Panc1 (cell line): ENCODE measurements at regions not wholly inside any gene's neighbourhood (a gene's known extent, or its start where the extent isn't known, plus 50 kb on each side); places are given as distances from the start of the nearest gene placed in this dataset.

Source experiments
- ATAC-seq: fragments of 200-7000 bp; cut with Tn5 transposase; 2 replicates; pipeline ENCODE4 v1.9.1; 2020; ENCODE audit warnings: mild to moderate bottlenecking, moderate library complexity
- BruUV-seq: library from RNA; stranded (reverse); fragments of 400-500 nt; replicated peaks from 2 replicates; lab custom pipeline; 2021; lab: Mats Ljungman, UMichigan
- CTCF ChIA-PET: fragments of 300-600 bp; sonication (Branson Sonifier 250); formaldehyde crosslinking; loops from one replicate; lab custom pipeline; 2022; ENCODE audit warnings: antibody characterized with exemption; lab: Charles Lee
- POLR2A ChIA-PET: fragments of 300-600 bp; sonication (Branson Sonifier 250); formaldehyde crosslinking; loops from one replicate; lab custom pipeline; 2022; ENCODE audit warnings: antibody characterized with exemption; lab: Charles Lee
- DNase-seq: peaks from one replicate; pipeline ENCODE4 v3.0.0-alpha.2; 2010; ENCODE audit warnings: low read depth, low spot score
- H3K27ac ChIP-seq: 2 replicates; pipeline ENCODE4 v1.5.1; 2011; ENCODE audit warnings: mild to moderate bottlenecking, low read length, inconsistent platforms
- H3K27me3 ChIP-seq: fragments of 200-500 bp; sonication (Bioruptor generic); 2 replicates; pipeline ENCODE4 v1.6.0; 2014; ENCODE audit warnings: low read length, inconsistent platforms; ENCODE audit not compliant: control insufficient read depth, insufficient read depth
- H3K36me3 ChIP-seq: fragments of 200-500 bp; sonication (Bioruptor generic); 2 replicates; pipeline ENCODE4 v1.5.1; 2014; ENCODE audit warnings: inconsistent platforms, mild to moderate bottlenecking, low read length, moderate library complexity; ENCODE audit not compliant: control insufficient read depth, insufficient read depth
- H3K4me1 ChIP-seq: 2 replicates; pipeline ENCODE4 v1.5.1; 2011; ENCODE audit warnings: inconsistent platforms, mild to moderate bottlenecking, low read length, moderate library complexity; ENCODE audit not compliant: control insufficient read depth, insufficient read depth
- H3K4me3 ChIP-seq, 2 experiments: 2 replicates each; pipeline ENCODE4 v1.5.1; 2011 to 2012; ENCODE audit warnings: low read depth in 2 of 2, low read length in 2 of 2, mild to moderate bottlenecking in 2 of 2, inconsistent platforms in 1 of 2, moderate library complexity in 1 of 2
- H3K9me3 ChIP-seq: fragments of 200-500 bp; sonication (Bioruptor generic); 2 replicates; pipeline ENCODE4 v1.5.1; 2014; ENCODE audit warnings: low read depth, mild to moderate bottlenecking, inconsistent platforms, low read length, moderate library complexity; ENCODE audit not compliant: control insufficient read depth, insufficient read depth
- POLR2AphosphoS5 ChIP-seq: IDR thresholded peaks from 2 replicates; pipeline ENCODE4 v1.6.1; 2012; ENCODE audit warnings: mild to moderate bottlenecking, low read depth, low read length, moderate library complexity
- REST ChIP-seq, 2 experiments: IDR thresholded peaks; 2 replicates each; pipeline ENCODE4 v1.6.1; 2011 to 2012; ENCODE audit warnings: low read depth in 2 of 2, control low read depth in 1 of 2, low read length in 1 of 2, mild to moderate bottlenecking in 1 of 2, moderate library complexity in 1 of 2; ENCODE audit not compliant: insufficient read depth in 1 of 2
- SIN3A ChIP-seq: IDR thresholded peaks from 2 replicates; pipeline ENCODE4 v1.6.1; 2012; ENCODE audit warnings: low read depth, mild to moderate bottlenecking, low read length, moderate library complexity, borderline replicate concordance; ENCODE audit not compliant: insufficient read depth
- TCF7L2 ChIP-seq: IDR thresholded peaks from 2 replicates; pipeline ENCODE4 v1.6.1; 2011; ENCODE audit warnings: mild to moderate bottlenecking, low read depth, low read length, inconsistent platforms
- in situ Hi-C: cut with HindIII; loops from 2 replicates; pipeline ENCODE4 v1.10.0; 2016; ENCODE audit warnings: low sequenced_read_pairs, low pct_unique_long_range_greater_than_20kb
- intact Hi-C: fragments of 100-400 bp; cut with micrococcal nuclease; formaldehyde crosslinking; loops from one replicate; pipeline ENCODE4 v1.10.0; 2022; ENCODE audit not compliant: unreplicated experiment
- TF ChIP-seq, protein P1 (sequence below): fragments of 450-650 bp; IDR thresholded peaks from 2 replicates; pipeline ENCODE4 v1.5.1; 2017; ENCODE audit warnings: mild to moderate bottlenecking

DNA sequence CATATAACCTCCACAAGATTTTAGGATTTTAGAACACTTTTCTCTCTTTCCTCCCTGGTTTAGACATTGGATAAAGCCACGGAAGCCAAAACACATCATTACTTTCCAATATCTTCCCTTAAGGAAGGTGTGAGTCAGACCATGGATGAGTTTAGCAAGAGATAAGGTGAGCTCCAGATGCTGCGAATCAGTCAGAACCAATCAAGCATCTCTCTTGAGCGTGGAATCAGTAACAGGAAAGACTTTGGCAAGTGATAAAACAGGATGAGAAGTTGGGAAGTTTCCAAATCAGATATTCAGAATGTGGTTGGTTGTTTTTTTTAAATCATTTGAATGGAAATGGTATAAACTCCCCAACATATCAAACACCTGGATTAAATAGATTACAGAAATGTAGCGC, 397.8 kb downstream of the EFNA5 start:
- no TSS peak for BruUV-seq
- TF ChIP-seq POLR2AphosphoS5 = no peak
- TF ChIP-seq, protein P1, sequence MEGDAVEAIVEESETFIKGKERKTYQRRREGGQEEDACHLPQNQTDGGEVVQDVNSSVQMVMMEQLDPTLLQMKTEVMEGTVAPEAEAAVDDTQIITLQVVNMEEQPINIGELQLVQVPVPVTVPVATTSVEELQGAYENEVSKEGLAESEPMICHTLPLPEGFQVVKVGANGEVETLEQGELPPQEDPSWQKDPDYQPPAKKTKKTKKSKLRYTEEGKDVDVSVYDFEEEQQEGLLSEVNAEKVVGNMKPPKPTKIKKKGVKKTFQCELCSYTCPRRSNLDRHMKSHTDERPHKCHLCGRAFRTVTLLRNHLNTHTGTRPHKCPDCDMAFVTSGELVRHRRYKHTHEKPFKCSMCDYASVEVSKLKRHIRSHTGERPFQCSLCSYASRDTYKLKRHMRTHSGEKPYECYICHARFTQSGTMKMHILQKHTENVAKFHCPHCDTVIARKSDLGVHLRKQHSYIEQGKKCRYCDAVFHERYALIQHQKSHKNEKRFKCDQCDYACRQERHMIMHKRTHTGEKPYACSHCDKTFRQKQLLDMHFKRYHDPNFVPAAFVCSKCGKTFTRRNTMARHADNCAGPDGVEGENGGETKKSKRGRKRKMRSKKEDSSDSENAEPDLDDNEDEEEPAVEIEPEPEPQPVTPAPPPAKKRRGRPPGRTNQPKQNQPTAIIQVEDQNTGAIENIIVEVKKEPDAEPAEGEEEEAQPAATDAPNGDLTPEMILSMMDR = no peak
- no peak for TF ChIP-seq TCF7L2
- TF ChIP-seq SIN3A = no peak
- TF ChIP-seq REST (IDR thresholded peaks at IDR 0.05; ENCODE audit: insufficient read depth in 1 of 2, low read depth in 2 of 2, low read length in 1 of 2) = no peak
- intact Hi-C loops (no loop called here), in situ Hi-C loops (no loop called here)
- no peak overlapping the region for H3K4me3 ChIP-seq
- POLR2A ChIA-PET = no interaction called here
- H3K36me3 ChIP-seq = no peaks in the 10 kb centered on the region
- ATAC-seq = no peak
- CTCF ChIA-PET = no interaction called here
- H3K27me3 ChIP-seq = no peaks in the 10 kb centered on the region
- no peaks in the 10 kb centered on the region for H3K9me3 ChIP-seq
- no peaks in the 10 kb centered on the region for H3K4me1 ChIP-seq
- H3K27ac ChIP-seq = no peak overlapping the region
- DNase-seq = no peak

GRCh38 chr5:107272509-107272908, 398.2 kb downstream of the EFNA5 start:
- ChIA-PET CTCF (no interaction called here), POLR2A (interaction anchor here (0.7 kb wide), 2 partner anchors 26 to 56 kb away, joined by 6 to 11 read pairs; no protein-coding TSS in a partner anchor)
- Histone ChIP-seq H3K9me3 (no peaks in the 10 kb centered on the region), H3K4me1 (no peaks in the 10 kb centered on the region), H3K27ac (no peak overlapping the region), H3K36me3 (no peaks in the 10 kb centered on the region), H3K4me3 (no peak overlapping the region), H3K27me3 (no peaks in the 10 kb centered on the region)
- in situ Hi-C loops (no loop called here), intact Hi-C loops (no loop called here)
- ATAC-seq = no peak
- TF ChIP-seq REST (IDR thresholded peaks at IDR 0.05; ENCODE audit: insufficient read depth in 1 of 2, low read depth in 2 of 2, low read length in 1 of 2) = no peak
- TF ChIP-seq, protein P1 = no peak
- no peak for TF ChIP-seq TCF7L2
- TF ChIP-seq SIN3A = no peak
- TF ChIP-seq POLR2AphosphoS5 = no peak
- no peak for DNase-seq
- no TSS peak for BruUV-seq
